ENCODE measurements at regions not wholly inside any gene's neighbourhood (a gene's known extent, or its start where the extent isn't known, plus 50 kb on each side); places are given as distances from the start of the nearest gene placed in this dataset.

DNA sequence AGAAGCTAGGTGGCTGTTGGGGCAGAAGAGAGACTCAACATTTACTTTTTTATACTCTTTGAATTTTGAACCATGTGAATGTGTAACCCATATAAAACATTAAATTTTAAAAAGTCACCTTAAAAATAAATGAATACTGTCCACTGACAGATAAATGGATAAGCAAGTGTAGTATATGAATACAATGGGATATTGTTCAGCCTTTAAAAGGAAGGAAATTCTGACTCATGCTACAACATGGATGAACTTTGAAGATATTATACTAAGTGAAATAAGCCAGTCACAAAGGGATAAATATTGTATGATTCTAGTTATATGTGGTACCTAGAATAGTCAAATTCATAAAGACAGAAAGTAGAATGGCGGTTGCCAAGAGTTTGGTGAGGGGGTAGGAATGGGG lies 113.9 kb downstream of the TMEM174 start:
- Mint-ChIP-seq H3K27ac (no peak overlapping the region), H3K4me3 (no peak overlapping the region), H3K27me3 (ENCODE audit: low read depth) (peaks cover 40% of the 10 kb centered on the region), H3K36me3 (ENCODE audit: insufficient read depth in 1 of 3, low read depth in 3 of 3) (peaks cover 0 to 1% (median 0%) of the 10 kb centered on the region in 3 experiments; a peak in 1 of 7 replicates), H3K4me1 (peaks cover 34 to 35% of the 10 kb centered on the region in 2 experiments), H3K9me3 (peaks cover 3 to 5% of the 10 kb centered on the region in 2 experiments; a peak in 1 of 5 replicates)
- H2BK15ac ChIP-seq (ENCODE audit: low read depth, low read length): no peak overlapping the region
- no peak overlapping the region for H3K14ac ChIP-seq (ENCODE audit: insufficient read depth, low read length)
- H4K91ac ChIP-seq (ENCODE audit: insufficient read length, low read depth, low read length): no peak overlapping the region
- H2BK5ac ChIP-seq (ENCODE audit: insufficient read length, low read length): no peak overlapping the region
- no peak for DNase-seq
- TF ChIP-seq, protein P1, sequence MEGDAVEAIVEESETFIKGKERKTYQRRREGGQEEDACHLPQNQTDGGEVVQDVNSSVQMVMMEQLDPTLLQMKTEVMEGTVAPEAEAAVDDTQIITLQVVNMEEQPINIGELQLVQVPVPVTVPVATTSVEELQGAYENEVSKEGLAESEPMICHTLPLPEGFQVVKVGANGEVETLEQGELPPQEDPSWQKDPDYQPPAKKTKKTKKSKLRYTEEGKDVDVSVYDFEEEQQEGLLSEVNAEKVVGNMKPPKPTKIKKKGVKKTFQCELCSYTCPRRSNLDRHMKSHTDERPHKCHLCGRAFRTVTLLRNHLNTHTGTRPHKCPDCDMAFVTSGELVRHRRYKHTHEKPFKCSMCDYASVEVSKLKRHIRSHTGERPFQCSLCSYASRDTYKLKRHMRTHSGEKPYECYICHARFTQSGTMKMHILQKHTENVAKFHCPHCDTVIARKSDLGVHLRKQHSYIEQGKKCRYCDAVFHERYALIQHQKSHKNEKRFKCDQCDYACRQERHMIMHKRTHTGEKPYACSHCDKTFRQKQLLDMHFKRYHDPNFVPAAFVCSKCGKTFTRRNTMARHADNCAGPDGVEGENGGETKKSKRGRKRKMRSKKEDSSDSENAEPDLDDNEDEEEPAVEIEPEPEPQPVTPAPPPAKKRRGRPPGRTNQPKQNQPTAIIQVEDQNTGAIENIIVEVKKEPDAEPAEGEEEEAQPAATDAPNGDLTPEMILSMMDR (conservative IDR thresholded peaks at IDR 0.05): no peak
- H3K56ac ChIP-seq (ENCODE audit: insufficient read length, low read depth, low read length): no peak overlapping the region
- H3K4ac ChIP-seq (ENCODE audit: low read depth, low read length): no peak overlapping the region
- H2BK120ac ChIP-seq (ENCODE audit: low read depth, low read length, poor library complexity, severe bottlenecking): no peak overlapping the region
- no peaks in the 10 kb centered on the region for H3K23me2 ChIP-seq (ENCODE audit: insufficient read length, low read depth, low read length, poor library complexity, severe bottlenecking)
- H4K5ac ChIP-seq (ENCODE audit: insufficient read length, low read depth, low read length): no peak overlapping the region
- no peak overlapping the region for H2AK5ac ChIP-seq (ENCODE audit: insufficient read length, low read length)
- no peak overlapping the region for H4K8ac ChIP-seq (replicated peaks; ENCODE audit: insufficient read length, low read depth, low read length)
- H3K27ac ChIP-seq (ENCODE audit: insufficient read length, low read depth, low read length): no peak overlapping the region
- no peaks in the 10 kb centered on the region for H4K20me1 ChIP-seq (ENCODE audit: control insufficient read depth, insufficient read depth, insufficient read length)
- no peaks in the 10 kb centered on the region for H3K9me3 ChIP-seq (ENCODE audit: control insufficient read depth, low read depth, low read length)
- no peak overlapping the region for H2AFZ ChIP-seq (ENCODE audit: low read length)
- no peak overlapping the region for H3T11ph ChIP-seq (ENCODE audit: low read length)
- H3K4me1 ChIP-seq (ENCODE audit: insufficient read depth, low read length): peaks cover 12% of the 10 kb centered on the region; the same call in 1 of the 2 replicates
- no peak overlapping the region for H3K18ac ChIP-seq (ENCODE audit: insufficient read length, low read depth, low read length)
- H3K27me3 ChIP-seq (ENCODE audit: insufficient read depth, low read length): no peaks in the 10 kb centered on the region; the same call in 1 of the 2 replicates
- no peak overlapping the region for H3K9ac ChIP-seq (ENCODE audit: extremely low read depth, insufficient read length, low read length)
- H3K79me2 ChIP-seq (ENCODE audit: insufficient read depth, low read length): no peaks in the 10 kb centered on the region
- no peak overlapping the region for H2BK12ac ChIP-seq (ENCODE audit: insufficient read length, low read depth, low read length)
- no peak overlapping the region for H3K4me2 ChIP-seq (ENCODE audit: insufficient read depth, insufficient read length, low read length)
- H3K23ac ChIP-seq (ENCODE audit: insufficient read length, low read depth, low read length): no peak overlapping the region
- no CpG with 5 or more reads among the region's 1 CpG for WGBS (ENCODE audit: extremely low coverage, insufficient read length, low lambda C conversion rate)
- no peak overlapping the region for H2BK20ac ChIP-seq (ENCODE audit: low read depth, low read length, poor library complexity, severe bottlenecking)
- no peaks in the 10 kb centered on the region for H3K79me1 ChIP-seq (ENCODE audit: insufficient read depth, low read depth, low read length, poor library complexity, severe bottlenecking)

All from H9 (cell line).